ENCODE measurements at regions not wholly inside any gene's neighbourhood (a gene's known extent, or its start where the extent isn't known, plus 50 kb on each side); places are given as distances from the start of the nearest gene placed in this dataset.

- TF ChIP-seq, protein P1, sequence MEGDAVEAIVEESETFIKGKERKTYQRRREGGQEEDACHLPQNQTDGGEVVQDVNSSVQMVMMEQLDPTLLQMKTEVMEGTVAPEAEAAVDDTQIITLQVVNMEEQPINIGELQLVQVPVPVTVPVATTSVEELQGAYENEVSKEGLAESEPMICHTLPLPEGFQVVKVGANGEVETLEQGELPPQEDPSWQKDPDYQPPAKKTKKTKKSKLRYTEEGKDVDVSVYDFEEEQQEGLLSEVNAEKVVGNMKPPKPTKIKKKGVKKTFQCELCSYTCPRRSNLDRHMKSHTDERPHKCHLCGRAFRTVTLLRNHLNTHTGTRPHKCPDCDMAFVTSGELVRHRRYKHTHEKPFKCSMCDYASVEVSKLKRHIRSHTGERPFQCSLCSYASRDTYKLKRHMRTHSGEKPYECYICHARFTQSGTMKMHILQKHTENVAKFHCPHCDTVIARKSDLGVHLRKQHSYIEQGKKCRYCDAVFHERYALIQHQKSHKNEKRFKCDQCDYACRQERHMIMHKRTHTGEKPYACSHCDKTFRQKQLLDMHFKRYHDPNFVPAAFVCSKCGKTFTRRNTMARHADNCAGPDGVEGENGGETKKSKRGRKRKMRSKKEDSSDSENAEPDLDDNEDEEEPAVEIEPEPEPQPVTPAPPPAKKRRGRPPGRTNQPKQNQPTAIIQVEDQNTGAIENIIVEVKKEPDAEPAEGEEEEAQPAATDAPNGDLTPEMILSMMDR (IDR thresholded peaks at IDR 0.05; ENCODE audit: low read depth, low read length): no peak
- H3K4me3 ChIP-seq (ENCODE audit: low read depth, low read length): no peak overlapping the region
These were observed 259.4 kb downstream of the TEX36 start for GRCh38 chr10:125423569-125423968.

- H3K4me3 ChIP-seq (ENCODE audit: low read depth, low read length): no peak overlapping the region
- TF ChIP-seq, protein P1 (IDR thresholded peaks at IDR 0.05; ENCODE audit: low read depth, low read length): no peak
These were observed 259.5 kb upstream of the CTBP2 start for GRCh38 chr10:125419831-125420230.

DNA sequence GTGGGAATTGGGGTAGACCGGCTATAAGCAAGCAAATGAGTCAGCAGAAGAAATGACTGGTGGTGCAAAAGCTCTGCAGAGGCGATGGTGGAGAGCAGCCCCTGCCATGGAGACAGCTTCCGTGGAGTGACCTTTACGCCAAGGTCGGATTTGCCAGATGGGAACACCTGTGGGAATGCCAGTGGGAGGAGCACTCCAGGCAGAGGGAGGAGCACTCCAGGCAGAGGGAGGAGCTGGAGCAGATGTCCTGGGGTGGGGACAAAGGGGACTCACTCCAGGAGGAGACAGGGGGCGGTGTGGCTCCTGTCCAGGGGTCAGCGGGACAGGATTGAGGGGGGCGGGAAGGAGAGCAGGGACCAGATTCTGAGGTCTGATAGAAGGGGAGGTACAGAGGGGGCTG is 258.8 kb upstream of the CTBP2 start:
- H3K4me3 ChIP-seq (ENCODE audit: low read depth, low read length): no peak overlapping the region
- TF ChIP-seq, protein P1 (IDR thresholded peaks at IDR 0.05; ENCODE audit: low read depth, low read length): no peak

DNA sequence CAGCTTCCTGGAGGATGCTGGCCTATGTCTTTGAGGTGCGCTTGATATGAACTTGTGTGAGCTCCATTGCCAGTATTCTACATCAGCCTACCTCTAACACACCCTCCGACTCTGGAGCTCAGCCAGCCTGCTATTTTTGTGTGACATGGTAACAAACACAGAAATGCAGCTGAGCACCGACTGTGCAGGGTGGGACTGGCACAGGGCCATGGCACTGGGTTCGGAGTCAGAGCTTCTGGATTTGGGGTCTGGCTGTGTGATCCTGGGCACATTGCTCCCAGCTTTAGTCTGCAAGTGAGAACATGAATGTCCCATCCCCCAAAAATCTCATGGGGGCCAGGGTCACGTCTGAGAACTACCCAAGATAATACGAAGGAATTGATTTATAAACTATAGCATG is 257.2 kb upstream of the CTBP2 start:
- H3K4me3 ChIP-seq (ENCODE audit: low read depth, low read length): no peak overlapping the region
- TF ChIP-seq, protein P1 (IDR thresholded peaks at IDR 0.05; ENCODE audit: low read depth, low read length): no peak

DNA sequence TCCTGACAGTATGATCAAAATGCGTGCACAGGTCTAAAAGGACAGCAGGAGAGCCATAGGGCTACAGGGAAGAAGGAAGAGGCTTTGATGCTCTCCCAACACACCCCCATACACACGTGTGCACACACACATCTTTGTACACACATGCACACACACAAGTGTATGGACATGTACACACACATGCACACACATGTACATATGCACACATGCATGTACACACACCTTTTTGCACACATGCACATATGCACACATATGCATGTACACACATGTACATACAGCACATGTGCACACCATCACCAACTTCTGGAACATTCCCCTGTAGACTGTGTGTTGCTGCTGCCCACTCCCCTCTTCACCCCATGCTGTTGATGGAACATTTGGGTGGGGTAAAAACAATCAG is 255.6 kb upstream of the CTBP2 start:
- TF ChIP-seq, protein P1 (IDR thresholded peaks at IDR 0.05; ENCODE audit: low read depth, low read length): no peak
- no peak overlapping the region for H3K4me3 ChIP-seq (ENCODE audit: low read depth, low read length)

DNA sequence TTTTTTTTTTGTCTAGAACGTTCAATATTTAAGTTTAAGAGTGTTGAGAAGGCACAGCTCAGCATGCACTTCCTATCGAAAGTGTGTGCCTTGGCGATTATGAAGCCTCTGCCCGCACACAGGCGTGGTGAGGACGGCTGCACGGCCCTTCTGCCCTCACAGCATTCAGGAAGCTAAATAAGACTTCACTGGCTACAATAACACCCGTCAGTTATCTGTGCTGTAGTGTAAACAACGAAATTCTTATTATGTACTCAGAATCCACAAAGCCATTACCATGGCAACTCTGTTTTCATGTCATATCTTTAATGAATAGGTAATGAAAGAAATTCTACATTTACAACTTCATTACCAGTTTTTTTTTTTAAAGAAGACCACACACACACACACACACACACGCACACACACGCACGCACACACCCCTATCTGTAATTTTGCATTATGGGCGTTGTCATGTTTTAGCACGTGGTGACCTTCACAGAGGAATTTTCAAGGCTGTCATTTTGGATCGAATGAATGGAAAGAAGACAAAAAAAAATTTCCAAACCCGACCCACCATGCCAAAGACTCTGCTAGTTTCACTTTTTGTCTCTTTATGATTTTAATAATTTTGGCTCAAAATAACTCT is 254.8 kb upstream of the CTBP2 start:
- 0 out of 2 replicates have a peak overlapping the region, but pooled peaks have one; percentile 4 for H3K4me3 ChIP-seq (ENCODE audit: low read depth, low read length)
- TF ChIP-seq, protein P1 (IDR thresholded peaks at IDR 0.05; ENCODE audit: low read depth, low read length): no peak

DNA sequence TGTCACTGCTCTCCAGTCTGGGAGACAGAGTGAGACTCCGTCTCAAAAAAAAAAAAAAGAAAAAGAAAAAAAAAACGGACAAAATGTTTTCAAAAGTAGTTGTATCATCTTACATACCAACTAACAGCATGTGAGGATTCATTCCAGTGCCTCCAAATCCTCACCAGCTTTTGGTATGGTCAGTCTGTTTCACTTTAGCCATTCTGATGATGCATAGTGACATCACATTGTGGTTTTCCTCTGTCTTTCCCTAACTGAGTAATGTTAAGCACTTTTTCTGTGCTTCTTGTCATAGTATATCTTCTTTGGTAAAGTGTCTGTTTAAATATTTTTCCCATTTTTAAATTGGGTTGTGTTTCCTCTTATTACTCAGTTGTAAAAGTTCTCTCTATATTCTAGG is 251.4 kb upstream of the CTBP2 start:
- H3K4me3 ChIP-seq (ENCODE audit: low read depth, low read length): no peak overlapping the region
- TF ChIP-seq, protein P1 (IDR thresholded peaks at IDR 0.05; ENCODE audit: low read depth, low read length): no peak

All from WI38 (cell line).